GM23338 (cell line): ENCODE measurements at regions not wholly inside any gene's neighbourhood (a gene's known extent, or its start where the extent isn't known, plus 50 kb on each side); places are given as distances from the start of the nearest gene placed in this dataset.

Experiments
- ATAC-seq: fragments of 200-7000 bp; cut with Tn5 transposase; 3 replicates; pipeline ENCODE4 v1.9.1; 2020
- DNase-seq: peaks from one replicate; pipeline ENCODE4 v3.0.0-alpha.2; 2015; ENCODE audit warnings: low spot score
- H2AFZ ChIP-seq: fragments of 200-600 bp; sonication (generic); 2 replicates; pipeline ENCODE4 v1.8.0; 2016; ENCODE audit warnings: antibody characterized with exemption, mild to moderate bottlenecking, moderate library complexity
- H3F3A ChIP-seq: fragments of 200-600 bp; sonication (generic); replicated peaks from 2 replicates; pipeline ENCODE4 v1.8.0; 2017; ENCODE audit warnings: antibody characterized with exemption, mixed run types, low read depth
- H3K27ac ChIP-seq: fragments of 200-600 bp; sonication (generic); 2 replicates; pipeline ENCODE4 v1.6.1; 2016; ENCODE audit warnings: low read depth
- H3K27me3 ChIP-seq: fragments of 200-600 bp; sonication (generic); 2 replicates; pipeline ENCODE4 v1.8.0; 2016; ENCODE audit warnings: mild to moderate bottlenecking, mixed run types, moderate library complexity; ENCODE audit not compliant: insufficient read depth
- H3K36me3 ChIP-seq: fragments of 200-600 bp; sonication (generic); 2 replicates; pipeline ENCODE4 v1.8.0; 2016; ENCODE audit warnings: mild to moderate bottlenecking; ENCODE audit not compliant: insufficient read depth
- H3K4me1 ChIP-seq: fragments of 200-600 bp; sonication (generic); 2 replicates; pipeline ENCODE4 v1.8.0; 2016; ENCODE audit warnings: mild to moderate bottlenecking, moderate library complexity; ENCODE audit not compliant: insufficient read depth
- H3K4me2 ChIP-seq: fragments of 200-600 bp; sonication (generic); 2 replicates; pipeline ENCODE4 v1.7.1; 2017; ENCODE audit warnings: mixed run types
- H3K4me3 ChIP-seq: fragments of 200-600 bp; sonication (generic); 2 replicates; pipeline ENCODE4 v1.6.1; 2016; ENCODE audit warnings: mixed run types
- H3K79me2 ChIP-seq: fragments of 200-600 bp; sonication (generic); replicated peaks from 2 replicates; pipeline ENCODE4 v1.8.0; 2017; ENCODE audit warnings: mild to moderate bottlenecking; ENCODE audit not compliant: insufficient read depth
- H3K9me2 ChIP-seq: fragments of 200-600 bp; sonication (generic); 2 replicates; pipeline ENCODE4 v1.8.0; 2017; ENCODE audit not compliant: insufficient read depth
- H4K20me1 ChIP-seq: fragments of 200-600 bp; sonication (generic); replicated peaks from 2 replicates; pipeline ENCODE4 v1.8.0; 2017; ENCODE audit warnings: mild to moderate bottlenecking; ENCODE audit not compliant: insufficient read depth
- H3K27ac Mint-ChIP-seq: 2 replicates; pipeline ENCODE4 v1.8.0; 2020; ENCODE audit warnings: inconsistent platforms, mild to moderate bottlenecking, moderate library complexity, mixed read lengths
- H3K27me3 Mint-ChIP-seq: 3 replicates; pipeline ENCODE4 v1.8.0; 2022; ENCODE audit warnings: low read depth, mild to moderate bottlenecking, moderate library complexity, mixed read lengths, inconsistent platforms; ENCODE audit not compliant: insufficient read depth, poor library complexity
- H3K36me3 Mint-ChIP-seq: 3 replicates; pipeline ENCODE4 v1.8.0; 2021; ENCODE audit warnings: low read depth, mild to moderate bottlenecking, inconsistent platforms, moderate library complexity, mixed read lengths
- H3K4me1 Mint-ChIP-seq: 3 replicates; pipeline ENCODE4 v1.8.0; 2020; ENCODE audit warnings: mild to moderate bottlenecking, inconsistent platforms, mixed read lengths
- H3K4me3 Mint-ChIP-seq: 3 replicates; pipeline ENCODE4 v1.8.0; 2021; ENCODE audit warnings: moderate library complexity, mild to moderate bottlenecking, inconsistent platforms, mixed read lengths
- H3K9me3 Mint-ChIP-seq: 3 replicates; pipeline ENCODE4 v1.8.0; 2020; ENCODE audit warnings: moderate library complexity, mild to moderate bottlenecking, inconsistent platforms, mixed read lengths
- CTCF ChIP-seq, 2 experiments: fragments of 200-600 bp in 1 of 2; sonication (generic) in 1 of 2; conservative IDR thresholded peaks; 2 replicates each; pipeline versions ENCODE4 v1.5.1 to v1.6.1; 2016 to 2017; ENCODE audit warnings: antibody characterized with exemption in 2 of 2, low read depth in 2 of 2, mild to moderate bottlenecking in 2 of 2, moderate library complexity in 1 of 2
- EZH2 ChIP-seq: fragments of 200-600 bp; sonication (generic); IDR thresholded peaks from one replicate; pipeline ENCODE4 v1.8.0; 2017; ENCODE audit warnings: antibody characterized with exemption, mild to moderate bottlenecking, low read depth; ENCODE audit not compliant: unreplicated experiment
- REST ChIP-seq: IDR thresholded peaks from one replicate; pipeline ENCODE4 v1.6.1; 2018; ENCODE audit warnings: antibody characterized with exemption; ENCODE audit not compliant: unreplicated experiment
- ZNF331 ChIP-seq: fragments of 250-450 bp; sonication (Bioruptor Pico); IDR thresholded peaks from 2 replicates; pipeline ENCODE4 v1.5.0; 2020; ENCODE audit warnings: low read depth, mild to moderate bottlenecking, moderate library complexity
- TF ChIP-seq, protein P1 (sequence below): IDR thresholded peaks from 2 replicates; pipeline ENCODE4 v1.6.1; 2016; ENCODE audit warnings: antibody characterized with exemption

DNA sequence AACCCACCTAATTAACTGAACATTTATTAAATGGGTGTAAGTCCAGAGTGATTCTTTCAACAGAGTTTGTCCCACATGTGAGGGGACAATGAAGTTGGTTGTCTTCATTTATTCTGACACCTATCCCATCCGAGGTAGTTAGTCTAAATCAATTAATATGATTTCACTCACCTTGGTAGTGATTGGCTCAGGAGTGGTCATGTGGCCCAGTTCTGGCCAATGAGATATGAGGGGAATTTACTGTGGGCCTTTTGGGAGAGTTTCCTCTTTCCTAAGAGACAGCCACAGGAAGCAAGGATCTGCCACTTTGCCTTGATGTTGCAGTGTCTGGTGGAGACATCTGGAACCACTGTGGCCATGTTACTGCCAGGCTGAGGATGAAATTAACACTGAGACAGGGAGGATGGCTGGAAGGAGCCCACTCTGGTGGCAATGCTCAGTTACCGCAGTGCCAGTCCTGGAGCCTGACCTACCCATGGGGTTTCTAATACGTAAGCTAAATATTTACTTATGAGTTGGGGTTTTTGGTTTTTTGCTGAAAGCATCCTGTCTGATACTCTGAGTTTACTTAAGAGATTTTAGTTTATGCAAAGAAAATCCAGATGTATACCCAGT is 118.6 kb downstream of the FGF18 start (continued):
- no peak for TF ChIP-seq REST
- TF ChIP-seq EZH2: no peak
- TF ChIP-seq, protein P1, sequence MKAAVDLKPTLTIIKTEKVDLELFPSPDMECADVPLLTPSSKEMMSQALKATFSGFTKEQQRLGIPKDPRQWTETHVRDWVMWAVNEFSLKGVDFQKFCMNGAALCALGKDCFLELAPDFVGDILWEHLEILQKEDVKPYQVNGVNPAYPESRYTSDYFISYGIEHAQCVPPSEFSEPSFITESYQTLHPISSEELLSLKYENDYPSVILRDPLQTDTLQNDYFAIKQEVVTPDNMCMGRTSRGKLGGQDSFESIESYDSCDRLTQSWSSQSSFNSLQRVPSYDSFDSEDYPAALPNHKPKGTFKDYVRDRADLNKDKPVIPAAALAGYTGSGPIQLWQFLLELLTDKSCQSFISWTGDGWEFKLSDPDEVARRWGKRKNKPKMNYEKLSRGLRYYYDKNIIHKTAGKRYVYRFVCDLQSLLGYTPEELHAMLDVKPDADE: no peak

DNA sequence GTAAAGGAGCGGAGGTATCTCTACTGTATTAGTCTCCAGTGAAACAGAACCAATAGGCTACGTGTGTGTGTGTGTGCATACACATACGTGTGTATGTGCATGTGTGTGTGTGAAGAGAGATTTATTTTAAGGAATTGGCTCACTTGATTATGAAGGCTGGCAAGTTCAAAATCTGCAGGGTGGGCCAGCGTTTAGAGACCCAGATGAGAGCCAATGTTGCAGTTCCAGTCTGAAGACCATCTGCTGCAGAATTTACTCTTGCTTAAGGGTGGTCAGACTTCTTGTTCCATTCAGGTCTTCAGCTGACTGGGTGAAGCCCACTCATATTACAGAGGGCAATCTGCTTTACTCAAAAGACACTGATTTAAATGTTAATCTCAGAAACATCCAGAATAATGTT is 119.2 kb downstream of the FGF18 start:
- H3K27me3 ChIP-seq: no peaks in the 10 kb centered on the region
- Mint-ChIP-seq H3K4me1 (peaks cover 21% of the 10 kb centered on the region), H3K27me3 (peaks cover 8% of the 10 kb centered on the region), H3K36me3 (no peaks in the 10 kb centered on the region), H3K9me3 (no peaks in the 10 kb centered on the region; the same call in 2 of the 3 replicates), H3K4me3 (no peak overlapping the region), H3K27ac (no peak overlapping the region)
- H3K4me1 ChIP-seq: peaks cover 23% of the 10 kb centered on the region
- TF ChIP-seq CTCF (conservative IDR thresholded peaks at IDR 0.05; ENCODE audit: low read depth in 2 of 2): no peak
- no peaks in the 10 kb centered on the region for H3K36me3 ChIP-seq
- H3K79me2 ChIP-seq: no peaks in the 10 kb centered on the region
- no peaks in the 10 kb centered on the region for H3K9me2 ChIP-seq
- no peak overlapping the region for H2AFZ ChIP-seq
- ATAC-seq (no peak), DNase-seq (no peak)
- H3F3A ChIP-seq: no peaks in the 10 kb centered on the region
- no peaks in the 10 kb centered on the region for H4K20me1 ChIP-seq
- no peak overlapping the region for H3K4me3 ChIP-seq
- no peak overlapping the region for H3K4me2 ChIP-seq
- no peak overlapping the region for H3K27ac ChIP-seq

DNA sequence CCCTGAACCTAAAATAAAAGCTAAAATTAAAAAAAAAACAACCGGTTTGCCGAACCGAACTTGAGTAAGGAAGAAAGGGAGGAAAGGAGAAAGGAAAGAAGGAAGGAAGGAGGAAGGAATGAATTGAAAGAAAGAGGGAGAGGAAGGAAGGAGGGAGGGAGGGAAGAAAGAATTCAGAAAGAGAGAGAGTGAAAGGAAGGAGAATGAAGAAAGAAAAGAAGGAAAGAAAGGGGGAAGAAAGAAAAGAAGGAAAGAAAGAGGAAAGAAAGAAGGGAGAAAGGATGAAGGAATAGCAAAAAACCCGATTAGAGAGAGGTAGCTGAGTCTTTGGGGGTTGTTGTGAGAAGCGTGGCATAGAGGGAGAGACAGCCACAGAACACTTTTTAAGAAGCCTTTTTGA is 121.4 kb downstream of the FGF18 start:
- peaks cover 9% of the 10 kb centered on the region for H3K27me3 Mint-ChIP-seq
- H4K20me1 ChIP-seq: no peaks in the 10 kb centered on the region
- peaks cover 9% of the 10 kb centered on the region for H3K4me1 ChIP-seq
- no peak overlapping the region for H2AFZ ChIP-seq
- H3K4me3 ChIP-seq: no peak overlapping the region
- no peak overlapping the region for H3K27ac Mint-ChIP-seq
- TF ChIP-seq EZH2: no peak
- no peak for TF ChIP-seq ZNF331 (CRISPR knock-in tag)
- no peaks in the 10 kb centered on the region for H3K79me2 ChIP-seq
- H3K27ac ChIP-seq: no peak overlapping the region
- H3K4me2 ChIP-seq: no peak overlapping the region
- no peak overlapping the region for H3K4me3 Mint-ChIP-seq
- H3K4me1 Mint-ChIP-seq: peaks cover 6% of the 10 kb centered on the region
- no peaks in the 10 kb centered on the region for H3K9me2 ChIP-seq
- no peaks in the 10 kb centered on the region; the same call in 2 of the 3 replicates for H3K9me3 Mint-ChIP-seq
- DNase-seq: no peak
- no peaks in the 10 kb centered on the region for H3K27me3 ChIP-seq
- no peaks in the 10 kb centered on the region for H3F3A ChIP-seq
- ATAC-seq: no peak
- no peaks in the 10 kb centered on the region for H3K36me3 Mint-ChIP-seq
- H3K36me3 ChIP-seq: no peaks in the 10 kb centered on the region
